Natural killer cell (primary cell): ENCODE measurements at regions not wholly inside any gene's neighbourhood (a gene's known extent, or its start where the extent isn't known, plus 50 kb on each side); places are given as distances from the start of the nearest gene placed in this dataset.

ENCODE experiments used
- ATAC-seq, 3 donors: fragments of 150-1000 bp in 2 of 3; fragments of 200-7000 bp in 1 of 3; cut with Tn5 transposase; 1 replicate in 1 of 3; 2 replicates in 2 of 3; pipeline ENCODE4 v1.10.0; 2021; ENCODE audit warnings: mild to moderate bottlenecking in 2 of 3, moderate library complexity in 2 of 3
- DNase-seq, 2 donors: peaks; one replicate each; pipeline versions ENCODE4 v3.0.0 to v3.0.0-alpha.2; 2013 to 2021; ENCODE audit warnings: mixed read lengths in 1 of 2
- H3K27ac ChIP-seq: one replicate; pipeline ENCODE4 v1.5.1; 2013; ENCODE audit warnings: mild to moderate bottlenecking, low read length
- H3K27me3 ChIP-seq: one replicate; pipeline ENCODE4 v1.6.1; 2013; ENCODE audit warnings: low read length; ENCODE audit not compliant: control insufficient read depth, insufficient read depth
- H3K36me3 ChIP-seq: one replicate; pipeline ENCODE4 v1.6.1; 2013; ENCODE audit warnings: low read length; ENCODE audit not compliant: control insufficient read depth, insufficient read depth
- H3K4me1 ChIP-seq: one replicate; pipeline ENCODE4 v1.6.1; 2013; ENCODE audit warnings: low read length; ENCODE audit not compliant: control insufficient read depth, insufficient read depth
- H3K4me3 ChIP-seq: one replicate; pipeline ENCODE4 v1.5.1; 2013; ENCODE audit warnings: low read length
- H3K9me3 ChIP-seq: one replicate; pipeline ENCODE4 v1.6.1; 2013; ENCODE audit warnings: low read length; ENCODE audit not compliant: control insufficient read depth, insufficient read depth
- H3K27ac Mint-ChIP-seq, 2 donors: one replicate each; pipeline ENCODE4 v1.8.0; 2022; ENCODE audit warnings: mild to moderate bottlenecking in 2 of 2, mixed read lengths in 2 of 2, moderate library complexity in 1 of 2
- H3K27me3 Mint-ChIP-seq, 2 donors: one replicate each; pipeline ENCODE4 v1.8.0; 2022; ENCODE audit warnings: low read depth in 2 of 2, mixed read lengths in 2 of 2
- H3K36me3 Mint-ChIP-seq: one replicate; pipeline ENCODE4 v1.8.0; 2022; ENCODE audit warnings: mixed read lengths
- H3K4me1 Mint-ChIP-seq, 2 donors: one replicate each; pipeline ENCODE4 v1.8.0; 2022; ENCODE audit warnings: mixed read lengths in 2 of 2
- H3K4me3 Mint-ChIP-seq: one replicate; pipeline ENCODE4 v1.8.0; 2022; ENCODE audit warnings: mild to moderate bottlenecking, moderate library complexity, mixed read lengths
- H3K9me3 Mint-ChIP-seq, 2 donors: one replicate each; pipeline ENCODE4 v1.8.0; 2022; ENCODE audit warnings: mixed read lengths in 2 of 2
- WGBS: methylation state at CpG from one replicate; pipeline ENCODE4 v1.1.7; 2013; ENCODE audit warnings: missing lambda C conversion rate; ENCODE audit not compliant: insufficient coverage; 5-methylcytosine and 5-hydroxymethylcytosine counted together
- intact Hi-C: fragments of 100-400 bp; cut with micrococcal nuclease; formaldehyde crosslinking; loops from one replicate; pipeline ENCODE4 v1.14.2; 2022
- TF ChIP-seq, protein P1 (sequence below): fragments of 200-600 bp; IDR thresholded peaks from one replicate; pipeline ENCODE4 v1.8.0; 2022; ENCODE audit warnings: antibody characterized with exemption

DNA sequence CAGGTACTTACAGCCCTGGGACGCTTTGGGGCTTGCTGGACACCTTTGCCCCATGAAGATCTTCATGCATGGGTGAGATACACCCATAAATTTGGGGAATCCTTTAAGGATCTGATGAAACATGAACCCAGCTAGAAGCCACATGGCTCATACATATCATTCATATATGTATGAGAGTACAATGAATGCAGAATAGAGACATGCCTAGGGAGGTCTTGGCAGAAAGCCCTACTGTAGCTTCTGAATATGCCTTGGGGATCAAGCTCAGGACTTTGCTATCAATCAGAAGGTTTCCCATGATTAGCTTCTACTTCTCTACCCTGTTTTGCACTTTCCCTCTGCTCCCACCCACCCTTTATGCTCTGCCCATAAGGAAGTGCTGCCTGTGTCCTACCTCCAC lies 368.4 kb downstream of the LPIN1 start:
- no peaks in the 10 kb centered on the region for H3K9me3 ChIP-seq
- WGBS, result 57% methylated on average over 1 of the region's 1 CpG
- TF ChIP-seq, protein P1, sequence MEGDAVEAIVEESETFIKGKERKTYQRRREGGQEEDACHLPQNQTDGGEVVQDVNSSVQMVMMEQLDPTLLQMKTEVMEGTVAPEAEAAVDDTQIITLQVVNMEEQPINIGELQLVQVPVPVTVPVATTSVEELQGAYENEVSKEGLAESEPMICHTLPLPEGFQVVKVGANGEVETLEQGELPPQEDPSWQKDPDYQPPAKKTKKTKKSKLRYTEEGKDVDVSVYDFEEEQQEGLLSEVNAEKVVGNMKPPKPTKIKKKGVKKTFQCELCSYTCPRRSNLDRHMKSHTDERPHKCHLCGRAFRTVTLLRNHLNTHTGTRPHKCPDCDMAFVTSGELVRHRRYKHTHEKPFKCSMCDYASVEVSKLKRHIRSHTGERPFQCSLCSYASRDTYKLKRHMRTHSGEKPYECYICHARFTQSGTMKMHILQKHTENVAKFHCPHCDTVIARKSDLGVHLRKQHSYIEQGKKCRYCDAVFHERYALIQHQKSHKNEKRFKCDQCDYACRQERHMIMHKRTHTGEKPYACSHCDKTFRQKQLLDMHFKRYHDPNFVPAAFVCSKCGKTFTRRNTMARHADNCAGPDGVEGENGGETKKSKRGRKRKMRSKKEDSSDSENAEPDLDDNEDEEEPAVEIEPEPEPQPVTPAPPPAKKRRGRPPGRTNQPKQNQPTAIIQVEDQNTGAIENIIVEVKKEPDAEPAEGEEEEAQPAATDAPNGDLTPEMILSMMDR, result no peak
- Mint-ChIP-seq H3K27me3 (peaks cover 7 to 18% of the 10 kb centered on the region in 2 donors), H3K36me3 (no peaks in the 10 kb centered on the region), H3K4me1 (peaks cover 27 to 28% of the 10 kb centered on the region in 2 donors), H3K27ac (no peak overlapping the region), H3K9me3 (no peaks in the 10 kb centered on the region), H3K4me3 (no peak overlapping the region)
- H3K36me3 ChIP-seq, result no peaks in the 10 kb centered on the region
- peaks cover 8% of the 10 kb centered on the region for H3K4me1 ChIP-seq
- no peaks in the 10 kb centered on the region for H3K27me3 ChIP-seq
- DNase-seq (no peak), ATAC-seq (no peak)
- no peak overlapping the region for H3K4me3 ChIP-seq
- no peak overlapping the region for H3K27ac ChIP-seq
- intact Hi-C loops, result no loop called here

DNA sequence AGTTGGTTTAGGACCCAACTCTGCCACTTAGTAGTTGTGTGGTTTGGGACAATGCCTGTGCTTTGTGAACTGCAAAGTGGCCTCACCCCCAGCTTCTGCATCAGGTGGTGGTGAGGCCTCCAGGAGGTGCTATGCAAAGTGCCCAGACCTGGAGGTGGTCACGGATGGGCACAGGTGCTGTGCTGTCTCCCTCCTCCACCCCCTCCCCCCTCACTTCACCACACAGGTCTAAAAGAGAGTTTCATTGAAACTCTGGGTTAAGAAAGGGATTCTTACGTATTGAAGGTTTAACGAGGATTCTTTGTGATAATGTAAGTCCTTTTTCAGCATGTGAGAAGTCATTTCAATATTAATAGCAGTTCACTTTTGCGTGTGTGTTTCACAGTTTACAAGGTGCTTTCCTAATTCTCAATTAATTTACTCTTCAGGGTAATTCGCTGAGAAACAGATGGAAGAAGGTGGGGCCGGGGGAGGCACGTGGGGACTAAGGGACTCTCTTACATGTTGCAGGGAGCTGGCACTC lies 369.9 kb downstream of the LPIN1 start:
- no peak overlapping the region for H3K27ac ChIP-seq
- TF ChIP-seq, protein P1, result no peak
- WGBS, result 81% methylated on average over 5 of the region's 7 CpGs
- H3K36me3 ChIP-seq, result no peaks in the 10 kb centered on the region
- DNase-seq, result no peak
- no peaks in the 10 kb centered on the region for H3K27me3 ChIP-seq
- Mint-ChIP-seq H3K4me3 (no peak overlapping the region), H3K36me3 (no peaks in the 10 kb centered on the region), H3K4me1 (peaks cover 13 to 16% of the 10 kb centered on the region in 2 donors), H3K9me3 (no peaks in the 10 kb centered on the region), H3K27me3 (peaks cover 7 to 18% of the 10 kb centered on the region in 2 donors), H3K27ac (no peak overlapping the region)
- H3K4me1 ChIP-seq, result peaks cover 6% of the 10 kb centered on the region
- no peak for ATAC-seq
- H3K4me3 ChIP-seq, result no peak overlapping the region
- no peaks in the 10 kb centered on the region for H3K9me3 ChIP-seq
- intact Hi-C loops, result no loop called here

DNA sequence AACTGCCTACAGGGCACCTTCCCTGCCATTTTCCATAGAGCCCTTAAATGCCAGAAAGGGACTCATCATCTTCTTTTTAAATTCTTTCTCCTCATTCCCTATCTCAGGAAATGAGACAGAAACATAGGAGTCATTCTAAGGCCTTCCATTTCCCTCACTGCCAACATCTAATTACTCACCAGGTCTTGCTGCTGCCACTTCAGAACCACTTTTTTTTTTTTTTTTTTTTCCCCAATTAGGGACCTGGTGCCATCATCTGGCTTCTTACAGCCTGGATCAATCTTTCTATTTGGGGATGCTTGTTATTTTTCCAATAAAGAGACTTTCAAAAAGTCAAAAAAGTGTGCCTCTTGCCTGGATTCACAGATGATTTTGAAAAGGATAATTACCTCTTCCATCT lies 373.4 kb downstream of the LPIN1 start:
- TF ChIP-seq, protein P1, result no peak
- no peaks in the 10 kb centered on the region for H3K36me3 Mint-ChIP-seq
- H3K36me3 ChIP-seq, result no peaks in the 10 kb centered on the region
- H3K27ac Mint-ChIP-seq, result no peak overlapping the region
- peaks cover 0 to 2% of the 10 kb centered on the region in 2 donors for H3K27me3 Mint-ChIP-seq
- peaks cover 3% of the 10 kb centered on the region for H3K4me1 ChIP-seq
- intact Hi-C loops, result no loop called here
- no peak overlapping the region for H3K4me3 ChIP-seq
- H3K4me1 Mint-ChIP-seq, result peaks cover 6 to 11% of the 10 kb centered on the region in 2 donors
- no peaks in the 10 kb centered on the region for H3K27me3 ChIP-seq
- no peak overlapping the region for H3K27ac ChIP-seq
- H3K4me3 Mint-ChIP-seq, result no peak overlapping the region
- H3K9me3 Mint-ChIP-seq, result no peaks in the 10 kb centered on the region
- ATAC-seq (no peak), DNase-seq (no peak)
- no peaks in the 10 kb centered on the region for H3K9me3 ChIP-seq
